PC-9 (cell line): ENCODE measurements at regions not wholly inside any gene's neighbourhood (a gene's known extent, or its start where the extent isn't known, plus 50 kb on each side); places are given as distances from the start of the nearest gene placed in this dataset.

Experiments used
- CTCF ChIP-seq: fragments of 200-600 bp; sonication (generic); conservative IDR thresholded peaks from 2 replicates; pipeline ENCODE4 v1.6.1; 2017; ENCODE audit warnings: mixed run types, antibody characterized with exemption, mild to moderate bottlenecking, moderate library complexity
- EZH2 ChIP-seq: fragments of 200-600 bp; sonication (generic); IDR thresholded peaks from 2 replicates; pipeline ENCODE4 v1.8.0; 2017; ENCODE audit warnings: antibody characterized with exemption, low read depth

GRCh38 chr3:70618151-70618550 is 305.7 kb upstream of the MDFIC2 start:
- TF ChIP-seq EZH2 (no peak), CTCF (no peak)
